ENCODE measurements at regions not wholly inside any gene's neighbourhood (a gene's known extent, or its start where the extent isn't known, plus 50 kb on each side); places are given as distances from the start of the nearest gene placed in this dataset.

- no peak overlapping the region for H2BK20ac ChIP-seq (ENCODE audit: low read depth, low read length, poor library complexity, severe bottlenecking)
- no CpG with 5 or more reads among the region's 1 CpG for WGBS (ENCODE audit: extremely low coverage, insufficient read length, low lambda C conversion rate)
- peak overlapping the region; percentile 97 to 98 (median 98); a peak in 6 of 7 replicates for H3K27ac Mint-ChIP-seq
Observed at GRCh38 chrX:16042980-16043379, 80.4 kb upstream of the GRPR start.

More at GRCh38 chrX:16042980-16043379, 80.4 kb upstream of the GRPR start:
- H3K23me2 ChIP-seq (ENCODE audit: insufficient read length, low read depth, low read length, poor library complexity, severe bottlenecking) = no peaks in the 10 kb centered on the region
- no peak overlapping the region for H3K4ac ChIP-seq (ENCODE audit: low read depth, low read length)
- H3K4me1 ChIP-seq (ENCODE audit: insufficient read depth, low read length) = peaks cover 7% of the 10 kb centered on the region; the same call in 1 of the 2 replicates
- DNase-seq = no peak
- Mint-ChIP-seq H3K9me3 (peaks cover 4 to 16% of the 10 kb centered on the region in 2 experiments), H3K36me3 (ENCODE audit: insufficient read depth in 1 of 3, low read depth in 3 of 3) (peaks cover 0 to 25% (median 23%) of the 10 kb centered on the region in 3 experiments; a peak in 5 of 7 replicates), H3K27me3 (ENCODE audit: low read depth) (no peaks in the 10 kb centered on the region; the same call in 1 of the 2 replicates), H3K4me1 (peaks cover 34 to 38% of the 10 kb centered on the region in 2 experiments), H3K4me3 (no peak overlapping the region)
- H4K91ac ChIP-seq (ENCODE audit: insufficient read length, low read depth, low read length) = no peak overlapping the region
- TF ChIP-seq CTCF (conservative IDR thresholded peaks at IDR 0.05) = no peak
- no peak overlapping the region for H3K56ac ChIP-seq (ENCODE audit: insufficient read length, low read depth, low read length)
- no peak overlapping the region for H3K18ac ChIP-seq (ENCODE audit: insufficient read length, low read depth, low read length)
- no peak overlapping the region for H2BK15ac ChIP-seq (ENCODE audit: low read depth, low read length)
- no peak overlapping the region for H3K14ac ChIP-seq (ENCODE audit: insufficient read depth, low read length)
- no peaks in the 10 kb centered on the region; the same call in 1 of the 2 replicates for H3K27me3 ChIP-seq (ENCODE audit: insufficient read depth, low read length)
- H3K9me3 ChIP-seq (ENCODE audit: control insufficient read depth, low read depth, low read length) = no peaks in the 10 kb centered on the region
- H2AK5ac ChIP-seq (ENCODE audit: insufficient read length, low read length) = no peak overlapping the region
- H4K5ac ChIP-seq (ENCODE audit: insufficient read length, low read depth, low read length) = no peak overlapping the region
- no peak overlapping the region for H2AFZ ChIP-seq (ENCODE audit: low read length)
- no peaks in the 10 kb centered on the region for H3K79me2 ChIP-seq (ENCODE audit: insufficient read depth, low read length)
- H4K20me1 ChIP-seq (ENCODE audit: control insufficient read depth, insufficient read depth, insufficient read length) = no peaks in the 10 kb centered on the region
- no peak overlapping the region for H2BK5ac ChIP-seq (ENCODE audit: insufficient read length, low read length)
- no peak overlapping the region for H2BK12ac ChIP-seq (ENCODE audit: insufficient read length, low read depth, low read length)
- H3K79me1 ChIP-seq (ENCODE audit: insufficient read depth, low read depth, low read length, poor library complexity, severe bottlenecking) = no peaks in the 10 kb centered on the region
- no peak overlapping the region for H3T11ph ChIP-seq (ENCODE audit: low read length)
- peak overlapping the region; percentile 100 for H3K27ac ChIP-seq (ENCODE audit: insufficient read length, low read depth, low read length)
- no peak overlapping the region for H2BK120ac ChIP-seq (ENCODE audit: low read depth, low read length, poor library complexity, severe bottlenecking)
- H4K8ac ChIP-seq (replicated peaks; ENCODE audit: insufficient read length, low read depth, low read length) = no peak overlapping the region
- H3K23ac ChIP-seq (ENCODE audit: insufficient read length, low read depth, low read length) = no peak overlapping the region
- H3K9ac ChIP-seq (ENCODE audit: extremely low read depth, insufficient read length, low read length) = no peak overlapping the region
- H3K4me2 ChIP-seq (ENCODE audit: insufficient read depth, insufficient read length, low read length) = no peak overlapping the region
